ENCODE measurements at regions not wholly inside any gene's neighbourhood (a gene's known extent, or its start where the extent isn't known, plus 50 kb on each side); places are given as distances from the start of the nearest gene placed in this dataset.

DNA sequence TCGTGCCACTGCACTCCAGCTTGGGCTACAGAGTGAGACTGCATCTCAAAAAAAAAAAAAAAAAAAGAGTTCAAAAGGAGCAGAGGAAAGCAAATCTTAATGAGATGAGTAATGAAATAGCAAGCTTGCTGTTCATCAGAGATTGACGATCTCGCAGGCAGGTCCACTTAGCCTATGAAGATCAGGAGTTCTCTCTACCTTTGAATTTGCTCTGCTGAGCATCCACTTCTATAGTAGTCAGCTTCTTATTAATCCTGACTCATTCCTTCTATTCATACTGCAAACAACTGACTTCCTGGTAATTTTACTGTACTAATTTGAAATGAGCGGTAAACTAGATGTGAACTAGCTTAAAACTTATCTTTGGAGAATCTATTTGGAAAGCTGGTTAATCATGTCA is 1014.6 kb downstream of the GATA3 start:
- DNase-seq (ENCODE audit: low spot score), result no peak
- Mint-ChIP-seq H3K36me3 (ENCODE audit: low read depth, unreplicated experiment) (no peaks in the 10 kb centered on the region), H3K9me3 (ENCODE audit: unreplicated experiment) (peaks cover 6% of the 10 kb centered on the region), H3K27ac (ENCODE audit: unreplicated experiment) (no peak overlapping the region), H3K27me3 (ENCODE audit: unreplicated experiment) (no peaks in the 10 kb centered on the region), H3K4me3 (ENCODE audit: unreplicated experiment) (no peak overlapping the region), H3K4me1 (ENCODE audit: unreplicated experiment) (no peaks in the 10 kb centered on the region)
- TF ChIP-seq, protein P1, sequence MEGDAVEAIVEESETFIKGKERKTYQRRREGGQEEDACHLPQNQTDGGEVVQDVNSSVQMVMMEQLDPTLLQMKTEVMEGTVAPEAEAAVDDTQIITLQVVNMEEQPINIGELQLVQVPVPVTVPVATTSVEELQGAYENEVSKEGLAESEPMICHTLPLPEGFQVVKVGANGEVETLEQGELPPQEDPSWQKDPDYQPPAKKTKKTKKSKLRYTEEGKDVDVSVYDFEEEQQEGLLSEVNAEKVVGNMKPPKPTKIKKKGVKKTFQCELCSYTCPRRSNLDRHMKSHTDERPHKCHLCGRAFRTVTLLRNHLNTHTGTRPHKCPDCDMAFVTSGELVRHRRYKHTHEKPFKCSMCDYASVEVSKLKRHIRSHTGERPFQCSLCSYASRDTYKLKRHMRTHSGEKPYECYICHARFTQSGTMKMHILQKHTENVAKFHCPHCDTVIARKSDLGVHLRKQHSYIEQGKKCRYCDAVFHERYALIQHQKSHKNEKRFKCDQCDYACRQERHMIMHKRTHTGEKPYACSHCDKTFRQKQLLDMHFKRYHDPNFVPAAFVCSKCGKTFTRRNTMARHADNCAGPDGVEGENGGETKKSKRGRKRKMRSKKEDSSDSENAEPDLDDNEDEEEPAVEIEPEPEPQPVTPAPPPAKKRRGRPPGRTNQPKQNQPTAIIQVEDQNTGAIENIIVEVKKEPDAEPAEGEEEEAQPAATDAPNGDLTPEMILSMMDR (IDR thresholded peaks at IDR 0.05; ENCODE audit: unreplicated experiment), result no peak

DNA sequence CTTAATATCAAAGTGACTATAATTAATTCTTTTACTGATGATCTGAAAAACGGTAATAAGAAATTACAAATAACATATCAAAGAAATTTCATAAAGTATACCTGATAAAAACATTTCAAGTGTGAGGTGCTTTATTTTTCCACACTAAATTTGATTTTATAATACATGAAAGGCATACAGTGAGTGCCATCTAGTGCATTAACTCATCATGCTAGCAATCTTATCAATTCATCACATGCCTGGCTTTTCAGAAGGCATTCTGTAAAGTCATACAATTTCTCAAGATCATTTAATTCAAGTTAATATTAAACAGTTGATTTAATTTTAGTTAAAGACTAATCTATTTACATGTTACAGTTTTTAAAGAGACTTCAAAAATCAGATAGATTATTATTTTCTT is 1020.9 kb downstream of the GATA3 start:
- DNase-seq (ENCODE audit: low spot score), result no peak
- H3K9me3 Mint-ChIP-seq (ENCODE audit: unreplicated experiment), result no peaks in the 10 kb centered on the region
- H3K36me3 Mint-ChIP-seq (ENCODE audit: low read depth, unreplicated experiment), result no peaks in the 10 kb centered on the region
- H3K4me1 Mint-ChIP-seq (ENCODE audit: unreplicated experiment), result no peaks in the 10 kb centered on the region
- no peak overlapping the region for H3K27ac Mint-ChIP-seq (ENCODE audit: unreplicated experiment)
- no peaks in the 10 kb centered on the region for H3K27me3 Mint-ChIP-seq (ENCODE audit: unreplicated experiment)
- TF ChIP-seq, protein P1 (IDR thresholded peaks at IDR 0.05; ENCODE audit: unreplicated experiment), result no peak
- H3K4me3 Mint-ChIP-seq (ENCODE audit: unreplicated experiment), result no peak overlapping the region

DNA sequence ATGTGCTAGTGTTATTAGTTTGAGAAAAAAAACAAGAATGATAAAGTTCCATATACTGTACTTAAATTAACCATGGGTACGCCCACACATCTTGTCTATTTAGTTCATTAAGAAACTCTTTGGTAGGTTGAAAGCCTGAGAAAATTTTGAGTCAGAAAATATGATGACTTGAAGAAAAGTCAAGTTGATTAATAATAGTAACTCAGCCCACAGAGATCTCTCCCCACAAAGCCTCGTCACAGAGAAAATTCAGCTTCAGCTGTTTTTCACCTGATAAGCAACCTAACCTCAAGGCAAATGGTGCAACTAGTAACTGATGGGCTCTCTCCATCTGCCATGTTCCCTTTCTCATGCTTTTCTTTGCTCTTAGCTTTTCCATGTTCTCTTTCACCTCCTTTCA is 1021.6 kb downstream of the GATA3 start:
- H3K27me3 Mint-ChIP-seq (ENCODE audit: unreplicated experiment), result no peaks in the 10 kb centered on the region
- H3K9me3 Mint-ChIP-seq (ENCODE audit: unreplicated experiment), result no peaks in the 10 kb centered on the region
- H3K27ac Mint-ChIP-seq (ENCODE audit: unreplicated experiment), result no peak overlapping the region
- no peaks in the 10 kb centered on the region for H3K4me1 Mint-ChIP-seq (ENCODE audit: unreplicated experiment)
- no peaks in the 10 kb centered on the region for H3K36me3 Mint-ChIP-seq (ENCODE audit: low read depth, unreplicated experiment)
- TF ChIP-seq, protein P1 (IDR thresholded peaks at IDR 0.05; ENCODE audit: unreplicated experiment), result no peak
- H3K4me3 Mint-ChIP-seq (ENCODE audit: unreplicated experiment), result no peak overlapping the region
- no peak for DNase-seq (ENCODE audit: low spot score)

DNA sequence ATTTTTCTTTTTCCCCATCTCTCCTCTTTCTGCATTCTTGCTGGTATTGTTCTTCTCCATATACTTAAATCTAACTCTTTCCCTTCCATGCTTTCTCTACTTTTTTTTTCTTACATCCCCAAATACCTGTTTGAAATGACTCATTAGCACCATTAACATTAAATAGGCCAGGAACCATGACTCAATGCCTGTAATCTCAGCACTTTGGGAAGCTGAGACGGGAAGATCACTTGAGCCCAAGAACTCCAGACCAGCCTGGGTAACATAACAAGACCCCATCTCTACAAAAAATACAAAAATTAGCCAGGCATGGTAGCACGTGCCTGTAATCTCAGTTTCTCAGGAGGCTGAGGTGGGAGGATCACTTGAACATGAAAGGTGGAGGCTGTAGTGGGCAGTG is 1026.8 kb downstream of the GATA3 start:
- no peaks in the 10 kb centered on the region for H3K9me3 Mint-ChIP-seq (ENCODE audit: unreplicated experiment)
- no peaks in the 10 kb centered on the region for H3K4me1 Mint-ChIP-seq (ENCODE audit: unreplicated experiment)
- H3K27me3 Mint-ChIP-seq (ENCODE audit: unreplicated experiment), result no peaks in the 10 kb centered on the region
- H3K36me3 Mint-ChIP-seq (ENCODE audit: low read depth, unreplicated experiment), result no peaks in the 10 kb centered on the region
- no peak overlapping the region for H3K27ac Mint-ChIP-seq (ENCODE audit: unreplicated experiment)
- no peak for DNase-seq (ENCODE audit: low spot score)
- H3K4me3 Mint-ChIP-seq (ENCODE audit: unreplicated experiment), result no peak overlapping the region
- TF ChIP-seq, protein P1 (IDR thresholded peaks at IDR 0.05; ENCODE audit: unreplicated experiment), result no peak

DNA sequence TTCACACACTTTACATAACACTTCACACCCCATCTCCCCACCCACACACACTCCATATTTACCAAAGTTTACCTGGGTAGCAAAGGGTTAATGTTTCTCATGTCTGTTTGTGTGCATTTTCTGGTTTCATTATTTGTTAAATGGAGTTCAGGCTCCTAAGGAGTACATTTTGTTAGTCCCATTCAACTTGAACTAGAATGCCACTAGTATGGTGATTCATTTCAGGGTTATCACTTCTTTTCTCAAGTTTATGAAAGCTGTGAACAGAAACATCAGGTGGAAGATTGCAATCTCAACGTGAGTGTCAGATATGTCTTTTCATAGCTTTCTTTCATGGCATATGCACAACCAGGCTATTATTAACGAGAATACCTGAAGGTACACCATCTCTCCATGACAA is 1027.5 kb downstream of the GATA3 start:
- H3K4me1 Mint-ChIP-seq (ENCODE audit: unreplicated experiment), result no peaks in the 10 kb centered on the region
- no peak overlapping the region for H3K27ac Mint-ChIP-seq (ENCODE audit: unreplicated experiment)
- DNase-seq (ENCODE audit: low spot score), result no peak
- no peak overlapping the region for H3K4me3 Mint-ChIP-seq (ENCODE audit: unreplicated experiment)
- TF ChIP-seq, protein P1 (IDR thresholded peaks at IDR 0.05; ENCODE audit: unreplicated experiment), result no peak
- no peaks in the 10 kb centered on the region for H3K27me3 Mint-ChIP-seq (ENCODE audit: unreplicated experiment)
- H3K36me3 Mint-ChIP-seq (ENCODE audit: low read depth, unreplicated experiment), result no peaks in the 10 kb centered on the region
- H3K9me3 Mint-ChIP-seq (ENCODE audit: unreplicated experiment), result no peaks in the 10 kb centered on the region
